ENCODE measurements at regions not wholly inside any gene's neighbourhood (a gene's known extent, or its start where the extent isn't known, plus 50 kb on each side); places are given as distances from the start of the nearest gene placed in this dataset.

- no peak overlapping the region for H2AFZ ChIP-seq (ENCODE audit: low read depth, low read length)
- H3K9me2 ChIP-seq (ENCODE audit: insufficient read depth, low read length), result no peaks in the 10 kb centered on the region
- no peak overlapping the region for H3K4me2 ChIP-seq (ENCODE audit: low read length)
- H3K79me2 ChIP-seq (replicated peaks; ENCODE audit: insufficient read depth, low read length), result no peaks in the 10 kb centered on the region
- H3K27ac ChIP-seq (ENCODE audit: low read length), result no peak overlapping the region
- no peaks in the 10 kb centered on the region for H3F3A ChIP-seq (ENCODE audit: insufficient read depth, low read length, poor library complexity, severe bottlenecking)
- H3K36me3 ChIP-seq (ENCODE audit: insufficient read depth, low read length), result no peaks in the 10 kb centered on the region
- no peak overlapping the region for H3K4me3 ChIP-seq (ENCODE audit: low read length)
- no peaks in the 10 kb centered on the region for H3K9me3 ChIP-seq (ENCODE audit: low read length)
- H3K9ac ChIP-seq (ENCODE audit: low read length), result no peak overlapping the region
- H4K20me1 ChIP-seq (ENCODE audit: insufficient read depth), result no peaks in the 10 kb centered on the region
- TF ChIP-seq EZH2 (IDR thresholded peaks at IDR 0.05; ENCODE audit: borderline replicate concordance, insufficient read depth, low read length, poor library complexity, severe bottlenecking) (no peak), TAF1 (IDR thresholded peaks at IDR 0.05; ENCODE audit: low read depth) (no peak), MXI1 (conservative IDR thresholded peaks at IDR 0.05; ENCODE audit: poor library complexity, severe bottlenecking) (no peak), CTCF (IDR thresholded peaks at IDR 0.05; ENCODE audit: poor library complexity, severe bottlenecking) (no peak), RAD21 (conservative IDR thresholded peaks at IDR 0.05) (no peak), REST (IDR thresholded peaks at IDR 0.05; ENCODE audit: borderline replicate concordance) (no peak), POLR2AphosphoS5 (IDR thresholded peaks at IDR 0.05) (no peak), SMC3 (conservative IDR thresholded peaks at IDR 0.05; ENCODE audit: poor library complexity) (no peak), EP300 (conservative IDR thresholded peaks at IDR 0.05; ENCODE audit: poor library complexity, severe bottlenecking) (no peak)
- H3K27me3 ChIP-seq (ENCODE audit: insufficient read depth, low read depth, low read length), result no peaks in the 10 kb centered on the region
Measured at GRCh38 chr2:105600602-105600948, 144.1 kb upstream of the NCK2 start.

GRCh38 chr2:105600037-105600442 lies 144.7 kb upstream of the NCK2 start:
- H4K20me1 ChIP-seq (ENCODE audit: insufficient read depth), result no peaks in the 10 kb centered on the region
- H3K79me2 ChIP-seq (replicated peaks; ENCODE audit: insufficient read depth, low read length), result no peaks in the 10 kb centered on the region
- no peaks in the 10 kb centered on the region for H3K9me3 ChIP-seq (ENCODE audit: low read length)
- no peak overlapping the region for H3K9ac ChIP-seq (ENCODE audit: low read length)
- H2AFZ ChIP-seq (ENCODE audit: low read depth, low read length), result no peak overlapping the region
- H3K36me3 ChIP-seq (ENCODE audit: insufficient read depth, low read length), result no peaks in the 10 kb centered on the region
- H3K4me3 ChIP-seq (ENCODE audit: low read length), result no peak overlapping the region
- H3K9me2 ChIP-seq (ENCODE audit: insufficient read depth, low read length), result no peaks in the 10 kb centered on the region
- no peak overlapping the region for H3K4me2 ChIP-seq (ENCODE audit: low read length)
- TF ChIP-seq TAF1 (IDR thresholded peaks at IDR 0.05; ENCODE audit: low read depth) (no peak), REST (IDR thresholded peaks at IDR 0.05; ENCODE audit: borderline replicate concordance) (no peak), EZH2 (IDR thresholded peaks at IDR 0.05; ENCODE audit: borderline replicate concordance, insufficient read depth, low read length, poor library complexity, severe bottlenecking) (no peak), MXI1 (conservative IDR thresholded peaks at IDR 0.05; ENCODE audit: poor library complexity, severe bottlenecking) (no peak), POLR2AphosphoS5 (IDR thresholded peaks at IDR 0.05) (no peak), SMC3 (conservative IDR thresholded peaks at IDR 0.05; ENCODE audit: poor library complexity) (no peak)
- H3K27me3 ChIP-seq (ENCODE audit: insufficient read depth, low read depth, low read length), result no peaks in the 10 kb centered on the region
- no peaks in the 10 kb centered on the region for H3F3A ChIP-seq (ENCODE audit: insufficient read depth, low read length, poor library complexity, severe bottlenecking)
- no peak overlapping the region for H3K27ac ChIP-seq (ENCODE audit: low read length)
